NCI-H1092 (cell line): ENCODE measurements at regions not wholly inside any gene's neighbourhood (a gene's known extent, or its start where the extent isn't known, plus 50 kb on each side); places are given as distances from the start of the nearest gene placed in this dataset.

Experiments used
- DNase-seq: peaks from one replicate; lab custom pipeline; 2025; lab: John Stamatoyannopoulos, UW

GRCh38 chr6:28707387-28708282 lies 182.0 kb downstream of the GPX5 start:
- DNase-seq, result no peak

GRCh38 chr6:28709478-28710349 lies 184.0 kb downstream of the GPX5 start:
- no peak for DNase-seq

- no peak for DNase-seq
These were observed 184.9 kb downstream of the GPX5 start for GRCh38 chr6:28710466-28711191.

- no peak for DNase-seq
These were observed 185.6 kb downstream of the GPX5 start for GRCh38 chr6:28711325-28711724.

GRCh38 chr6:28711788-28712341 lies 186.2 kb downstream of the GPX5 start:
- DNase-seq, result no peak

GRCh38 chr6:28712982-28713381 lies 187.3 kb downstream of the GPX5 start:
- DNase-seq, result no peak

- DNase-seq, result no peak
These were observed 193.7 kb downstream of the GPX5 start for GRCh38 chr6:28719275-28719940.

GRCh38 chr6:28720357-28721231 lies 194.9 kb downstream of the GPX5 start:
- no peak for DNase-seq

- DNase-seq, result no peak
These were observed 195.7 kb downstream of the GPX5 start for GRCh38 chr6:28721372-28721771.

GRCh38 chr6:28724395-28724794 lies 198.7 kb downstream of the GPX5 start:
- DNase-seq, result no peak

GRCh38 chr6:28725274-28725809 lies 198.4 kb downstream of the TRIM27 start:
- no peak for DNase-seq

- DNase-seq, result no peak
These were observed 197.9 kb downstream of the TRIM27 start for GRCh38 chr6:28725890-28726348.

- DNase-seq, result no peak
These were observed 197.0 kb downstream of the TRIM27 start for GRCh38 chr6:28726569-28727309.

- no peak for DNase-seq
These were observed 196.1 kb downstream of the TRIM27 start for GRCh38 chr6:28727559-28728211.

- no peak for DNase-seq
These were observed 194.0 kb downstream of the TRIM27 start for GRCh38 chr6:28729501-28730402.

GRCh38 chr6:28732052-28732451 lies 191.7 kb downstream of the TRIM27 start:
- DNase-seq, result no peak

- DNase-seq, result no peak
These were observed 189.3 kb downstream of the TRIM27 start for GRCh38 chr6:28734443-28734959.
